HG02759 (cell line): ENCODE measurements at regions not wholly inside any gene's neighbourhood (a gene's known extent, or its start where the extent isn't known, plus 50 kb on each side); places are given as distances from the start of the nearest gene placed in this dataset.

Experiments
- ATAC-seq: cut with Tn5 transposase; IDR thresholded peaks from one replicate; pipeline ENCODE4 v1.9.1; 2021; ENCODE audit warnings: mild to moderate bottlenecking, moderate library complexity; ENCODE audit not compliant: unreplicated experiment

- no peak for ATAC-seq
These were observed 82.7 kb upstream of the TMLHE start for GRCh38 chrX:155695419-155695818.

- no peak for ATAC-seq
These were observed 81.9 kb upstream of the TMLHE start for GRCh38 chrX:155694649-155695048.

- ATAC-seq: no peak
These were observed 70.1 kb upstream of the TMLHE start for GRCh38 chrX:155682834-155683233.

- ATAC-seq: no peak
These were observed 67.0 kb upstream of the TMLHE start for GRCh38 chrX:155679715-155680114.

- ATAC-seq: no peak
These were observed 60.6 kb upstream of the TMLHE start for GRCh38 chrX:155673338-155673737.

GRCh38 chrX:155666741-155667140 lies 54.0 kb upstream of the TMLHE start:
- ATAC-seq: no peak
